Suprapubic skin (tissue), 4 donors: ENCODE measurements at regions not wholly inside any gene's neighbourhood (a gene's known extent, or its start where the extent isn't known, plus 50 kb on each side); places are given as distances from the start of the nearest gene placed in this dataset.

Experiments used
- CTCF ChIP-seq, 2 donors: fragments of 200-600 bp in 1 of 2; fragments of 450-650 bp in 1 of 2; sonication (generic) in 1 of 2; IDR thresholded peaks; one replicate each; pipeline ENCODE4 v1.5.1; 2016 to 2019; ENCODE audit warnings: antibody characterized with exemption in 2 of 2, mild to moderate bottlenecking in 1 of 2, moderate library complexity in 1 of 2
- EP300 ChIP-seq: sonication (generic); formaldehyde crosslinking; IDR thresholded peaks from one replicate; pipeline ENCODE4 v1.6.1; 2017; ENCODE audit warnings: antibody characterized with exemption
- POLR2A ChIP-seq, 2 donors: fragments of 450-650 bp; IDR thresholded peaks; one replicate each; pipeline ENCODE4 v1.6.1; 2017; ENCODE audit warnings: antibody characterized with exemption in 2 of 2, mild to moderate bottlenecking in 2 of 2, moderate library complexity in 2 of 2
- POLR2AphosphoS5 ChIP-seq, 3 donors: sonication (generic); formaldehyde crosslinking; IDR thresholded peaks; one replicate each; pipeline ENCODE4 v1.6.1; 2017; ENCODE audit warnings: antibody characterized with exemption in 3 of 3

DNA sequence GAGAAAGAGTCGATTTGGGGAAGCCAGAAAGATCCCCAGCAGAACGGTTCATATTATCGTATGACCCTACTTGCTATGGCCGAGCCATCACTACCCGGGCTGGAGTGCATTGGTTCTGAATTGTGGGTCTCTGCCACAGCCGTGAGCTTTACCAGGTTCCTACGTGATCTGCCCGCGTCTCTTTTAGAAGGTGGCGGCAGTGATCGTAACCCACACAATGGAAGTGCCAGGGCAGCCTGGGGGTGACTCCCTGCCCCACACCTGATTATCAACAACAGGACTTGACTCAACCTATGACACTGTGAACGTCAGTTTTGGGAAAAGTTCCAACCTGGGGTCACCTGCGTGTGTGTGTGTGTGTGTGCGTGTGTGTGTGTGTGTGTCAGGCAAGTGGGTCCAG, 90.8 kb downstream of the SHOX start:
- TF ChIP-seq CTCF (IDR thresholded peaks at IDR 0.05) (no peak), EP300 (no peak), POLR2A (IDR thresholded peaks at IDR 0.05) (no peak), POLR2AphosphoS5 (IDR thresholded peaks at IDR 0.05) (no peak)
